ENCODE measurements at regions not wholly inside any gene's neighbourhood (a gene's known extent, or its start where the extent isn't known, plus 50 kb on each side); places are given as distances from the start of the nearest gene placed in this dataset.

GRCh38 chr2:215644233-215644897 is 208.5 kb upstream of the FN1 start:
- intact Hi-C loops (cut with micrococcal nuclease): no loop called here
- no peaks in the 10 kb centered on the region for H3K27me3 ChIP-seq (ENCODE audit: control insufficient read depth in 2 of 2, insufficient read depth in 2 of 2, low read length in 2 of 2)
- Mint-ChIP-seq H3K9me3 (peaks cover 0 to 8% (median 0%) of the 10 kb centered on the region in 11 donors), H3K4me1 (no peaks in the 10 kb centered on the region), H3K4me3 (no peak overlapping the region), H3K27ac (no peak overlapping the region), H3K36me3 (peaks cover 0 to 4% (median 0%) of the 10 kb centered on the region in 5 donors), H3K27me3 (peaks cover 0 to 3% (median 0%) of the 10 kb centered on the region in 5 donors)
- no peak for DNase-seq
- no peaks in the 10 kb centered on the region for H3K9me3 ChIP-seq (ENCODE audit: control insufficient read depth in 2 of 3, low read length in 3 of 3)
- H3K27ac ChIP-seq (ENCODE audit: low read depth, low read length): no peak overlapping the region
- ChIA-PET CTCF (no interaction called here), POLR2A (no interaction called here)
- H3K4me1 ChIP-seq (ENCODE audit: control insufficient read depth in 2 of 2, insufficient read depth in 2 of 2, low read length in 2 of 2): no peaks in the 10 kb centered on the region
- ATAC-seq: no peak
- no peaks in the 10 kb centered on the region for H3K36me3 ChIP-seq (ENCODE audit: control insufficient read depth in 2 of 3, insufficient read depth in 3 of 3, low read length in 3 of 3)
- no peak overlapping the region for H3K4me3 ChIP-seq (ENCODE audit: low read length)

DNA sequence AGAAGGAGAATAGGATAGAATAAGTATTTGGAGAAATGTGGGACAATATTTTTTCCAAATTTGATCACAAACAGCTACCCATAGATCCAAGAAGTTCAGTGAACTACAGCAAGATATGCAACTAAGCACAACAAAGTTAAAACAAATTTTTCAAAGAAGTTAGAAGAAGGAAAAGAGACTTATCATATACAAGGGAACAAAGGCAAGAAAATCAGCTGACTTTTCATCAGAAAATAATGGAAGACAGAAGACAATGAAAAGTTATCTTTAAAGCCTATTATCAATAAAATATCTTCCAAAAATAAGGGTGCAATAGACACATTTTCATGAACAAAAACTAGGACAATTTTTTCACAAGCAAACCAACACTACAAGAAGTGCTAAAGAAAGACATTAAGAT is 202.8 kb upstream of the FN1 start:
- CTCF ChIA-PET: interaction anchor here (0.7 kb wide), 1 partner anchor 181 kb away, joined by 3 read pairs; no protein-coding TSS in a partner anchor
- Mint-ChIP-seq H3K36me3 (peaks cover 0 to 26% (median 9%) of the 10 kb centered on the region in 5 donors), H3K9me3 (peaks cover 0 to 54% (median 17%) of the 10 kb centered on the region in 11 donors), H3K27me3 (peaks cover 0 to 9% (median 4%) of the 10 kb centered on the region in 5 donors), H3K4me3 (no peak overlapping the region), H3K27ac (no peak overlapping the region), H3K4me1 (no peaks in the 10 kb centered on the region)
- intact Hi-C loops (cut with micrococcal nuclease): no loop called here
- Histone ChIP-seq H3K4me1 (ENCODE audit: control insufficient read depth in 2 of 2, insufficient read depth in 2 of 2, low read length in 2 of 2) (no peaks in the 10 kb centered on the region), H3K9me3 (ENCODE audit: control insufficient read depth in 2 of 3, low read length in 3 of 3) (peaks cover 0 to 4% (median 0%) of the 10 kb centered on the region in 3 experiments), H3K4me3 (ENCODE audit: low read length) (no peak overlapping the region), H3K27ac (ENCODE audit: low read depth, low read length) (no peak overlapping the region), H3K27me3 (ENCODE audit: control insufficient read depth in 2 of 2, insufficient read depth in 2 of 2, low read length in 2 of 2) (no peaks in the 10 kb centered on the region), H3K36me3 (ENCODE audit: control insufficient read depth in 2 of 3, insufficient read depth in 3 of 3, low read length in 3 of 3) (no peaks in the 10 kb centered on the region)
- DNase-seq (no peak), ATAC-seq (no peak)
- POLR2A ChIA-PET: no interaction called here

GRCh38 chr2:215637651-215638050 is 201.8 kb upstream of the FN1 start:
- intact Hi-C loops (cut with micrococcal nuclease): no loop called here
- no peak overlapping the region for H3K4me3 ChIP-seq (ENCODE audit: low read length)
- no peak overlapping the region for H3K27ac Mint-ChIP-seq
- no peaks in the 10 kb centered on the region for H3K36me3 ChIP-seq (ENCODE audit: control insufficient read depth in 2 of 3, insufficient read depth in 3 of 3, low read length in 3 of 3)
- peaks cover 0 to 4% (median 0%) of the 10 kb centered on the region in 3 experiments for H3K9me3 ChIP-seq (ENCODE audit: control insufficient read depth in 2 of 3, low read length in 3 of 3)
- H3K9me3 Mint-ChIP-seq: peaks cover 7 to 64% (median 26%) of the 10 kb centered on the region in 11 donors
- POLR2A ChIA-PET: no interaction called here
- CTCF ChIA-PET: interaction anchor here (0.6 kb wide), 1 partner anchor 16 kb away, joined by 7 read pairs; no protein-coding TSS in a partner anchor
- H3K27me3 ChIP-seq (ENCODE audit: control insufficient read depth in 2 of 2, insufficient read depth in 2 of 2, low read length in 2 of 2): no peaks in the 10 kb centered on the region
- no peak overlapping the region for H3K27ac ChIP-seq (ENCODE audit: low read depth, low read length)
- peaks cover 0 to 32% (median 16%) of the 10 kb centered on the region in 5 donors for H3K36me3 Mint-ChIP-seq
- DNase-seq (no peak), ATAC-seq (no peak)
- H3K4me1 ChIP-seq (ENCODE audit: control insufficient read depth in 2 of 2, insufficient read depth in 2 of 2, low read length in 2 of 2): no peaks in the 10 kb centered on the region
- H3K4me1 Mint-ChIP-seq: no peaks in the 10 kb centered on the region
- H3K27me3 Mint-ChIP-seq: peaks cover 0 to 9% (median 4%) of the 10 kb centered on the region in 5 donors
- H3K4me3 Mint-ChIP-seq: no peak overlapping the region

DNA sequence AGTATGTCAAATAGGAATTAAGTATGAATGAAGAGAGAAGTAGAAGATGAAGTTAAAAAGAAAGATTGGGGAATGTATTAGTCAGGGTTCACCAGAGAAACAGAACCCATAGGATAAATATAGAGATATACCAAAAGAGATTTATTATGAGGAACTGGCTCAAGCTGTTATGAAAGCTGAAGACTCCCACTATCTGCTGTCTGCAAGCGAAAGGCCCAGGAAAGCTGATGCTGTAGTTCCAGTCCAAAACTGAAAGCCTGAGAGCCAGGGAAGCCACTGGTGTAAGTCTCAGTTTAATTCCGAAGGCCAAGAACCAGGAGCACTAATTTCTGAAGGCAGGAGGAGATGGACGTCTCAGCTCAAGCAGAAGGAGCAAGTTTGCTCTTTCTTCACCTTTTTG is 200.9 kb upstream of the FN1 start:
- Mint-ChIP-seq H3K4me1 (no peaks in the 10 kb centered on the region), H3K36me3 (peaks cover 0 to 38% (median 16%) of the 10 kb centered on the region in 5 donors), H3K27ac (no peak overlapping the region), H3K4me3 (no peak overlapping the region), H3K27me3 (peaks cover 0 to 9% (median 4%) of the 10 kb centered on the region in 5 donors), H3K9me3 (peaks cover 7 to 71% (median 32%) of the 10 kb centered on the region in 11 donors)
- Histone ChIP-seq H3K4me3 (ENCODE audit: low read length) (no peak overlapping the region), H3K27me3 (ENCODE audit: control insufficient read depth in 2 of 2, insufficient read depth in 2 of 2, low read length in 2 of 2) (no peaks in the 10 kb centered on the region), H3K27ac (ENCODE audit: low read depth, low read length) (no peak overlapping the region), H3K36me3 (ENCODE audit: control insufficient read depth in 2 of 3, insufficient read depth in 3 of 3, low read length in 3 of 3) (no peaks in the 10 kb centered on the region), H3K4me1 (ENCODE audit: control insufficient read depth in 2 of 2, insufficient read depth in 2 of 2, low read length in 2 of 2) (no peaks in the 10 kb centered on the region), H3K9me3 (ENCODE audit: control insufficient read depth in 2 of 3, low read length in 3 of 3) (peaks cover 0 to 4% (median 0%) of the 10 kb centered on the region in 3 experiments)
- ChIA-PET CTCF (no interaction called here), POLR2A (no interaction called here)
- ATAC-seq (no peak), DNase-seq (no peak)
- intact Hi-C loops (cut with micrococcal nuclease): no loop called here

- peaks cover 7 to 80% (median 36%) of the 10 kb centered on the region in 11 donors for H3K9me3 Mint-ChIP-seq
- ChIA-PET POLR2A (no interaction called here), CTCF (no interaction called here)
- Histone ChIP-seq H3K27me3 (ENCODE audit: control insufficient read depth in 2 of 2, insufficient read depth in 2 of 2, low read length in 2 of 2) (no peaks in the 10 kb centered on the region), H3K9me3 (ENCODE audit: control insufficient read depth in 2 of 3, low read length in 3 of 3) (peaks cover 0 to 4% (median 0%) of the 10 kb centered on the region in 3 experiments), H3K4me3 (ENCODE audit: low read length) (no peak overlapping the region), H3K27ac (ENCODE audit: low read depth, low read length) (no peak overlapping the region), H3K36me3 (ENCODE audit: control insufficient read depth in 2 of 3, insufficient read depth in 3 of 3, low read length in 3 of 3) (no peaks in the 10 kb centered on the region), H3K4me1 (ENCODE audit: control insufficient read depth in 2 of 2, insufficient read depth in 2 of 2, low read length in 2 of 2) (no peaks in the 10 kb centered on the region)
- H3K27ac Mint-ChIP-seq: no peak overlapping the region
- H3K36me3 Mint-ChIP-seq: peaks cover 0 to 38% (median 16%) of the 10 kb centered on the region in 5 donors
- DNase-seq: no peak
- H3K27me3 Mint-ChIP-seq: peaks cover 0 to 8% (median 4%) of the 10 kb centered on the region in 5 donors
- intact Hi-C loops (cut with micrococcal nuclease): no loop called here
- no peak for ATAC-seq
- H3K4me3 Mint-ChIP-seq: no peak overlapping the region
- H3K4me1 Mint-ChIP-seq: no peaks in the 10 kb centered on the region
Observed at GRCh38 chr2:215635788-215636139, 199.9 kb upstream of the FN1 start.

DNA sequence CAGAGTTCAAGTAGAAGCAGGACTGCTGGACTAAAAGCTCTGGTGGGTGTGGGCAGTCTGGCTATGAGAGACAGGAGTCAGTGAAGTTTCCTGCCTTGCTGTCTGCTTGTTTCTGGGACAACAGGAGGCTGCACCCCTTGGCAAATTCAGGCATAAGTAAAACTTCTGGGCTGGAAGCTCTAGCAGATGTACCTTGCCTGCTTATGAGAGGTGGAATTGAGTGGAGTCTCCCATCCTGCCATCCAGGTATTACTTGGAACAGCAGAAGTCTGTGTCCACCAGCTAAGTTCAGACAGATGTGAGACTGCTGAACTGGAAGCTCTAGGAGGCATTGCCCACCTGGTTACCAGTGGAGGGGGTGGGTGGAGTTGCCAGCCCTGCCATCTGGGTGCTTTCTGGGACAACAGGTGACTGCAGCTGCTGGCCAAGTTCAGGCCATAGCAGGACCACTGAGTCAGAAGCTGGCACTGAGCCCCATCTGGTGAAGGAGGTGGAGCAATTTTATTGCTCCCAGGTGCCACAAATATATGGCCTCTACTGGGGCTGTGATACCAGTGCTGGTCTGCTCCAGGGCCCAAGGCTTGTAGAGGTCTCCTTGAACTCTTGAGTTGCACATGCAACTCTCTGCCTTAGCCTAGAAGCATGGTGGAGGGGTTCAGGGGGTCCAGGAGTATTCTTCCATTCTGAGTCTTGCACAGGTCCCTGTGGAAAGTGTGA is 199.4 kb upstream of the FN1 start:
- Mint-ChIP-seq H3K27me3 (peaks cover 0 to 6% (median 4%) of the 10 kb centered on the region in 5 donors), H3K36me3 (peaks cover 0 to 37% (median 16%) of the 10 kb centered on the region in 5 donors), H3K4me3 (no peak overlapping the region), H3K27ac (no peak overlapping the region), H3K4me1 (no peaks in the 10 kb centered on the region), H3K9me3 (peaks cover 7 to 80% (median 37%) of the 10 kb centered on the region in 11 donors)
- ATAC-seq: no peak
- Histone ChIP-seq H3K4me1 (ENCODE audit: control insufficient read depth in 2 of 2, insufficient read depth in 2 of 2, low read length in 2 of 2) (no peaks in the 10 kb centered on the region), H3K9me3 (ENCODE audit: control insufficient read depth in 2 of 3, low read length in 3 of 3) (peaks cover 0 to 4% (median 0%) of the 10 kb centered on the region in 3 experiments), H3K4me3 (ENCODE audit: low read length) (no peak overlapping the region), H3K36me3 (ENCODE audit: control insufficient read depth in 2 of 3, insufficient read depth in 3 of 3, low read length in 3 of 3) (no peaks in the 10 kb centered on the region), H3K27me3 (ENCODE audit: control insufficient read depth in 2 of 2, insufficient read depth in 2 of 2, low read length in 2 of 2) (no peaks in the 10 kb centered on the region), H3K27ac (ENCODE audit: low read depth, low read length) (no peak overlapping the region)
- POLR2A ChIA-PET: no interaction called here
- intact Hi-C loops (cut with micrococcal nuclease): no loop called here
- CTCF ChIA-PET: no interaction called here
- no peak for DNase-seq

Data from naive thymus-derived CD4-positive, alpha-beta T cell (primary cell).